ENCODE measurements at regions not wholly inside any gene's neighbourhood (a gene's known extent, or its start where the extent isn't known, plus 50 kb on each side); places are given as distances from the start of the nearest gene placed in this dataset.

- TF ChIP-seq, protein P1, sequence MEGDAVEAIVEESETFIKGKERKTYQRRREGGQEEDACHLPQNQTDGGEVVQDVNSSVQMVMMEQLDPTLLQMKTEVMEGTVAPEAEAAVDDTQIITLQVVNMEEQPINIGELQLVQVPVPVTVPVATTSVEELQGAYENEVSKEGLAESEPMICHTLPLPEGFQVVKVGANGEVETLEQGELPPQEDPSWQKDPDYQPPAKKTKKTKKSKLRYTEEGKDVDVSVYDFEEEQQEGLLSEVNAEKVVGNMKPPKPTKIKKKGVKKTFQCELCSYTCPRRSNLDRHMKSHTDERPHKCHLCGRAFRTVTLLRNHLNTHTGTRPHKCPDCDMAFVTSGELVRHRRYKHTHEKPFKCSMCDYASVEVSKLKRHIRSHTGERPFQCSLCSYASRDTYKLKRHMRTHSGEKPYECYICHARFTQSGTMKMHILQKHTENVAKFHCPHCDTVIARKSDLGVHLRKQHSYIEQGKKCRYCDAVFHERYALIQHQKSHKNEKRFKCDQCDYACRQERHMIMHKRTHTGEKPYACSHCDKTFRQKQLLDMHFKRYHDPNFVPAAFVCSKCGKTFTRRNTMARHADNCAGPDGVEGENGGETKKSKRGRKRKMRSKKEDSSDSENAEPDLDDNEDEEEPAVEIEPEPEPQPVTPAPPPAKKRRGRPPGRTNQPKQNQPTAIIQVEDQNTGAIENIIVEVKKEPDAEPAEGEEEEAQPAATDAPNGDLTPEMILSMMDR (IDR thresholded peaks at IDR 0.05; ENCODE audit: insufficient read depth, low read depth, low read length), result no peak
- H3K4me3 ChIP-seq (ENCODE audit: low read depth, low read length), result no peak overlapping the region
- no peak for DNase-seq (ENCODE audit: low read depth)
These were observed 122.2 kb upstream of the TNFAIP3 start for GRCh38 chr6:137744877-137745276.

GRCh38 chr6:137745321-137745720 lies 121.7 kb upstream of the TNFAIP3 start:
- TF ChIP-seq, protein P1 (IDR thresholded peaks at IDR 0.05; ENCODE audit: insufficient read depth, low read depth, low read length), result no peak
- no peak for DNase-seq (ENCODE audit: low read depth)
- H3K4me3 ChIP-seq (ENCODE audit: low read depth, low read length), result no peak overlapping the region

DNA sequence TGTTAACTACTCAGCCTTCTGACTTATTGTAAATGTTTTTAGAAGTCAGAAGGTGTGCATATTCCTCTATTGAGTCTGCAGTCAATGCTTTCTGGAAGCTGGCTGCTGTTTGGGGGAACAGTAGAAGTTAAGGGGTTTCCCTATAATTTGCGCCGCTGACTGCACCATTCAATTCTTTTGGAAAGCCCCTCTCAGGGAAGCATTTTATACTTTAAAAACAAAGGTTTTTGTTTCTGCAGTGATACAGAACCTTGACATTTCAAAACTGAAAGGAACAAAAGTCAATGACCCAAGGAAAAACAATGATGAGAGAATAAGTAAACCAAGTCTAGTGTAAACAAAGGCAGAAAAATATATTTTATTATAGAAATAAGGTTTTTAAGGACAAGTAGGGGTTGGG lies 120.8 kb upstream of the TNFAIP3 start:
- DNase-seq (ENCODE audit: low read depth), result no peak
- no peak overlapping the region for H3K4me3 ChIP-seq (ENCODE audit: low read depth, low read length)
- TF ChIP-seq, protein P1 (IDR thresholded peaks at IDR 0.05; ENCODE audit: insufficient read depth, low read depth, low read length), result no peak

DNA sequence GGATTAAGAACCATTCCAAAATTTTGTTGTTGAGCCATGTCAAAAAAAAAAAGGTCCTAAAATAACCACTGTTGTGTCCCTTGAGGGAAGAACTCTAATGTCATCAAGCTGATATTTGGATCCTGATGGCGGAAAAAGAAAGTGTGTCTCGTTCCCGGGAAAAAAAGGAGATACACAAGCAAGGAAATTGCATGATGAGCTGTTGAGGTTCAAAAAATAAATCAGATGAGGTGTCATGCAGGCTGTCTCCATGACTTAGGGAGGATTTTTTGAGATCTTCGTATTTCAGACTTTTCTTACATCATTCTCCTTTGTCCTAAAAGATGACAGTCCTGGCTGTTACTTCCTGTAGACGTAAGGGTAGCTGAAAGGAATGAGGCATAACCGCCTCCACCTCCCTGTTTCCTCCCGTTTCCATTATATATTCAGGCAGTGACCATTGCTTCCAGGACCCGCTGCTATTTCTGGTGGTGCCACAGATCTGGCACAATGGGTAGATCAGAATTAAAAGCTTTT lies 117.3 kb upstream of the TNFAIP3 start:
- TF ChIP-seq, protein P1 (IDR thresholded peaks at IDR 0.05; ENCODE audit: insufficient read depth, low read depth, low read length), result no peak
- H3K4me3 ChIP-seq (ENCODE audit: low read depth, low read length), result no peak overlapping the region
- no peak for DNase-seq (ENCODE audit: low read depth)

DNA sequence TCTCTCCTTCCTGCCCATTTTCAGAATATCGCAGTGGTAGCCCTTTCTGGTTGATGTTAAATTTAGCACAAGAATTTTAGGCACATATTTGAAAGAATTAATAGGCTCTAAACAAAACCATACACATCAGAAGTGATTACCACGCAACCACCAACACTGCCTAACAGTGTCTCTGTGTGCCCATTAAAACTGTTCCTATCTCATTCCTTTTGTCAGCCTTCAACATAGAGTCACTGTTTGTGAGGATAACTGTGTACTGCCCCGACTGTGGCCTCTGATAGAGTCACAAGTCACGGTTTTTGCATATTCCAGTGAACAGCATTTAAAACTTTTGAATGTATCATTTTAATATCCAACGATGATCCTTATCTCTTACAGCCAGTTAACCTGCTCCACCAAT lies 116.8 kb upstream of the TNFAIP3 start:
- TF ChIP-seq, protein P1 (IDR thresholded peaks at IDR 0.05; ENCODE audit: insufficient read depth, low read depth, low read length), result no peak
- DNase-seq (ENCODE audit: low read depth), result no peak
- H3K4me3 ChIP-seq (ENCODE audit: low read depth, low read length), result no peak overlapping the region

DNA sequence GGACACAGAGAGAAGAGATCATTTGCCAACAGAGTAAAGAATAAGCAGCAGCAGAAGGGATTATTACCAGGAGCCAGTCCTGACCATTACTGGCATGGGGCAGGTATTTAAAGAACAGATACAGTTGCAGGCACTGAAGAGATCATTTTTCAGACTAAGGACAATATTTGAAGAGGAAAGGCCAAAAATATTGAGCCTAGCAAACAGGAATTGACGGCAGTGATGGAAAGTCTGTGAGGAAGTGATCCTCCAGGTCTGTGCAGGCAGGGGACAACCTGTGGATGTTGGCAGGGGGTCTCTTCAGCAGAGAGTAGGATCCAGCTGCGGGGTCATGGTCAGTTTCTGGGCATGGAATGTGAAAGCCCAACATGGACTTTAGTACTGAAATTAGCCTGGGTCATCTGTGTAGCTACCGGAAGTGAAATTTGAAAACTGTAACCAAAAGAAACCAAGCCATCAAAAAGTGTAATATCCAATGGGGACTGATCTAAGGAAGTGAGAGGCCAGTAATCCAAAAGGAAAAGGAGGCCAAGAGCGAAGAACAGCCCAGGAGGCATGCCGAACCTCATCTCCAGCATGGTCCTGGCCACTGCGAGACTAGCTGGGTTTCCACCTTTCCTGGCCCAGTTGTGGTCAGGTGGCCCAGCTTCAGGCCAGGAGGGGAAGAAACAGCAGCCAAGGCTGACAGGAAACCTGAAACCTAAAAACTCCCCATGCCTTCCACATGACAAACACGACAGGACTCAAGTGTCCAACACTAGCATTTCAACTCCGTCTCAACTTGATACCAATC lies 115.1 kb upstream of the TNFAIP3 start:
- H3K4me3 ChIP-seq (ENCODE audit: low read depth, low read length), result no peak overlapping the region
- TF ChIP-seq, protein P1 (IDR thresholded peaks at IDR 0.05; ENCODE audit: insufficient read depth, low read depth, low read length), result no peak
- DNase-seq (ENCODE audit: low read depth), result no peak
